Jurkat, Clone E6-1 (cell line): ENCODE measurements at regions not wholly inside any gene's neighbourhood (a gene's known extent, or its start where the extent isn't known, plus 50 kb on each side); places are given as distances from the start of the nearest gene placed in this dataset.
"Not testable (repeated sequence)": the region's sequence is repeated elsewhere in the genome, so short reads cannot be mapped to it uniquely, and the experiment has no call there.

ENCODE experiments used
- DNase-seq: peaks from one replicate; pipeline ENCODE4 v3.0.0-alpha.2; 2011; ENCODE audit warnings: low read depth, low spot score
- H3K4me3 ChIP-seq: 2 replicates; pipeline ENCODE4 v1.5.1; 2011; ENCODE audit warnings: mild to moderate bottlenecking, low read length, control low read depth, moderate library complexity

DNA sequence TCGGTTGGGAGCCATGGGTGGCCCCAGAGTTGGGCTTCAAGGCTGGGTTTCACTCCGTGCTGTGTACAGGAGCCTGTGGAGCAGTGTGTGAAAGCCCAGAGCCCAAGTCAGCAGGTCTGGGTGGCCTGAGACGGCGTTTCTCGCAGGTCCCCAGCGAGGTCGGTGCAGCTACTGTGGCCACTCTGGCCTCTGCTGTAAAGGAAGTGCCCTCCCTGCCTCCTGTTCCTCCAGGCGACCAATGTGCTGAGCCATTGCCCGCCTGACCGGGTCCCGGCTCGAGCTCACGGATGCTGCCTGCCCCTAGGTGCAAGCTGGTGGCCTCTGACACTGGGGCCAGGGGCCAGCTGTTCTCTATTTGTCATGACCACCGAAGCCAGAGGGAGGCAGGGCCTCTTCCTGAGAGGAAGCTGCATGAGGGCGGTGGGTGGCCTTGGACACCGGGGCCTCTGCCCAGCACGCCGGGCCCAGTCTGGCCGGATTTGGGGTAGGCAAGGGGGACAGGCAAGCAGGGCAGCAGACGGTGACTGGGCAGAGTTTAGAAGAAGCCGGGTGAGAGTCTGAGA is 170.9 kb downstream of the IRF8 start:
- DNase-seq = no peak
- no peak overlapping the region for H3K4me3 ChIP-seq

DNA sequence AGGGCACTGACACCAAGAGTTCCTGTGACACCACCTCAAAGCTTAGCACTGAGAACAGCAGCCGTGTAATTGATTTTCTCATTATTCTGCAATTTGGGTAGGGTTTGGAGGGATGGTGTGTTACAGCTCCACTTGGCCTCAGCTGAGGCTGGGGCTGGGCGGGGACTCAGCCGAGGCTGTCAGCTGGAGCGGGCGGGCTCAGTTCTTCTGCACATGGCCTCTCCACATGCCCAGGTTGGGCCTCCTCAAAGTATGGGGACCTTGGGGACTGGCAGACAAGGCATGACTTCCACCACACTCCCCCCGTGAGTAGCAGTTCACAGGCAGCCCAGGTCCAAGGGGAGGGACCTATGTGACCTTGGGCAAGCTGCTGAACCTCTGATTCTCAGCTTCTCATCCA is 171.5 kb downstream of the IRF8 start:
- H3K4me3 ChIP-seq = no peak overlapping the region
- DNase-seq = no peak

GRCh38 chr16:86070971-86071370 is 172.0 kb downstream of the IRF8 start:
- H3K4me3 ChIP-seq = no peak overlapping the region
- no peak for DNase-seq

DNA sequence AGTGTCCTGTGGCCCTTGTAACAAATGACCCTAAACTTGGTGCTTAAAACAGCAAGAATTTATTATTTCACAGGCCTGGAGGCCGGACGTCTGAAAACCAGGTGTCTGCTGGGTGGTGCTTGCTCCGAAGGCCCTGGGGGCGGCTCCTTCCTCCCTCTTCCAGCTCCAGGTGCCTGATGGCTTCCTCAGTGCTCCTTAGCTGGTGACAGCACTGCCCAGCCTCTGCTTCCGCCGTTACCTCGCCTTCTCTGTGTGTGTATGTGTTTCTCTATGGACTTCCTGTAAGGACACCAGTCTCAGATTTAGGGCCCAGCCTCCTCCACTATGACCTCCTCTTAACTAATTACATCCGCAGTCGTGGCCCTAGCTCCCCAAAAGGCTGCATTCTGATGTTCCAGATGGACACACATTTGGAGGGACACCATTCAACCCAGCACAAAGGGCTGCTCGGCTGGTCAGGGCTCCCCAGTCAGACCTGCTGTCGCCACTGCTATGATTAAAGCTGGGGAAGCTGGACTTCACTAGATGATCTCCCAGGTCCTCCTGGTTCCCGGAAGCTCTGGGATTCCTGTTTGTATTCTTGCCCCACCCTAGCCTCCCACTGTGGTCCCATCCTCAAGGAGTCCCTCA is 172.8 kb downstream of the IRF8 start:
- DNase-seq = no peak
- H3K4me3 ChIP-seq = no peak overlapping the region

DNA sequence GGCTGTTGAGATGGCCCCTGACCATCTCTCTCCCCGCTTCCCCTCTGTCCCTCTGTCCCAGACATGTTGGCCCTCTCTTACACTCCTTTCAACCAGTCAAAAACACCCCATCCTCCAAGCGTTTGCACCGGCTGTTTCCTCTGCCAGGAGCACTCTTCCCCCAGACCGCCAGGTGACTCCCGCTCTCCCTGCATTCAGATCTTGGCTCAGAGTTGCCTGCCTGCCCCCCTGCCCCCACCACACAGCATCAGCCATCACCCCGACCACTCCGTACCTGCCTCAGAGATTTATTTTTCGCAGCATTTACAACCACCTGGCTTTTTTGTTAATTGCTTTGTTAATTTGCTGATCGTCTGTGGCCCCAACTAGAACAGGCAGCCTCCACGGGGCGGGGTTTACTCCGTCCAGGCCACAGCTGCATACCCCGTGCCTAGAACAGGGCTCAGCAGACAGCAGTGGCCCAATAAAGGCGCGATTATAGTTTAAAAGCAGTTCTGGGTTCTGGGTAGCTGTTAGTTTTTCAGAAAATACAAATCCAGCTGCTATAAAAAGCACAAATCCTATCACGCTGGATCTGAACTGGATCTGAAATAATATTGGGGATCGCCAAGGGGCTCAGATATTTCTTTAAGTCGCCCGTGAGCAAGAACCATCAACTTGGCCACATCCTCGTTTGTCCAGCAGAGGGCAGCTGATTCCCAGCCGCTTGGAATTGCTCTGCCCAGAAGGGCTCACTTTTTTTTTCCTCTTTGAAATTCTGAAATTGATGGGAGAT is 173.6 kb downstream of the IRF8 start:
- peak; percentile 24 for DNase-seq
- no peak overlapping the region for H3K4me3 ChIP-seq

- H3K4me3 ChIP-seq = no peak overlapping the region
- DNase-seq = no peak
These were observed 174.2 kb downstream of the IRF8 start for GRCh38 chr16:86073103-86073625.

- H3K4me3 ChIP-seq = no peak overlapping the region
- no peak for DNase-seq
These were observed 175.0 kb downstream of the IRF8 start for GRCh38 chr16:86073763-86074493.

DNA sequence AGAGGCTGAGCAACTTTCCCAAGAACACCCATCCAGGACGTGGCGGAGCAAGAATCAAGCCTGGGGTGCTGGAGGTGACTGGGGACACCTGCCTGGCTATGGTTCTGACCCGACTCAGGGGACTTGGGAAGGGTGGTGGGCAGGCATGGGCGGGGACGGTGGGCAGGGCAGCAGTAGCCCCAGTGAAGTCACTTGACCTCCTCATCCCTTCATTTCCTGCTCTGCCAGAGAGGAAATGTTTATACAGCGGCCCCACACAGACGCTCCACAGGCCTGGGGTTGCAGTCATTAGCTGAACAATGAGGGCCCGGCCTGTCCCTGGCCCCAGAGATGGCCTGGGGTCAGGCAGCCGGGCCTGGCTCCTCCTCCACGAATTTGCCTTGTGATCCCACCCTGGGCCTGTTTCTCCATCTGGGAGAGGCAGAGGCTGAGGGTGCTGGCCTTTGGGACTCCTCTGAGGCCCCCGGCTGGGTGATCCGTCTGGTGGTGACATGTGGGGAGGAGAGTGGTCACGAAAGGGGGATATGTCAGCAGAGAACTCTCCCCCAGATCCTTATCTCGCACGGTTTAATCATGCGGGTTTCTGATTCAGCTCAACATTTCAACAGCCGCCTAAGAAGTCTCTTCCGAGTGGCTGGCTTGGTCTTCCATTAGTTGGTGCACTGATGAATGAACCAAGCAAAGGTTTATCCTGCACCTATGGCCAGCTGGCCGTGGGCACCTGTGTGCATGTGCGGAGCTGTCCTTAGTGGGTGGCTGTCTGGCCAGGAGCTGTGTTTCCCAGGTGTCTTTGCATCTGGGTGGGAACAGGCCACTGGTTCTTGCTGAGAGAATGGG is 175.9 kb downstream of the IRF8 start:
- H3K4me3 ChIP-seq = no peak overlapping the region
- no peak for DNase-seq

GRCh38 chr16:86075488-86075785 is 176.5 kb downstream of the IRF8 start:
- H3K4me3 ChIP-seq = no peak overlapping the region
- no peak for DNase-seq

DNA sequence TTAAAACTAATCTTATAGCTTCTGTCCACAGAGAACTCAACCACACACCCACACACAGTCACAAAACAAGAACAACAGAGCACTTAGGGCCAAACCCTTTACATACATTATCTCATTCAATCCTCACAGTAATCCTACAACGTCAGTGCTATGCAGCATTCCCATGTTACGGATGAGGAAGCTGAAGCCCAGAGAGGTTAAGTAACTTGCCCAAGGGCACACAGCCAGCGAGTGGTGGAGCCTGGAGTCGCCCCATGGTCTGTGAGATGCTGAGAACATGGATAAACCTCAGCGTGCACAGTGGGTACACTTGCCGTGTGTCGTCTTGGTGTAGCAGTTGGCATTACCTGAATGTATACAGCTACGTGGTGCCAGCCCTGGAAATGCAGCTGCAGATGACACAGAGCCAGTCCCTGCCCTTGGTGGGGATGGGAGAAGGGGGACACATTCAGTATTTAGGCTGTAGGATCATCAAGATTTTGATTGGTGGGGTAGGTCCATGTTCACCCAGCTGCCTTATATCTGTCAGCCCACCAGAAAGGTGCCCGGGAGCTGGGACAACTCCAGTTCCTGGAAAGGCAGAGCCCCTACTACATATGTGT is 177.0 kb downstream of the IRF8 start:
- DNase-seq = no peak

DNA sequence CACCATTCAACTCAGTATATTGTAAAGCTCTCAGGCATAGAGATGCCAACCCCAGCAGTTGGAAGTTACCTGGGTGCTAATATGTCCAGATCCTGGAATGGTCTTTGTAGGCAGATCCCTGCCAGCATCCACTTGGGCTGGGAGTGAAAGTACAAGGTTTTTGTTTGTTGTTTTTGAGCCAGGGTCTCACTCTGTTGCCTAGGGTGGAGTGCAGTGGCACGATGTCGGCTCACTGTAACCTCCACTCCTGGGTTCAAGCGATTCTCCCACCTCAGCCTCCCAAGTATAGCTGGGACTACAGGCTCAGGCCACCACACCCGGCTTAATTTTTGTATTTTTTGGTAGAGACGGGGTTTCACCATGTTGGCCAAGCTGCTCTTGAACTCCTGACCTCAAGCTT is 177.6 kb downstream of the IRF8 start:
- no peak for DNase-seq
- no peak overlapping the region for H3K4me3 ChIP-seq

More for the DNA sequence above, 177.0 kb downstream of the IRF8 start:
- H3K4me3 ChIP-seq = no peak overlapping the region

DNA sequence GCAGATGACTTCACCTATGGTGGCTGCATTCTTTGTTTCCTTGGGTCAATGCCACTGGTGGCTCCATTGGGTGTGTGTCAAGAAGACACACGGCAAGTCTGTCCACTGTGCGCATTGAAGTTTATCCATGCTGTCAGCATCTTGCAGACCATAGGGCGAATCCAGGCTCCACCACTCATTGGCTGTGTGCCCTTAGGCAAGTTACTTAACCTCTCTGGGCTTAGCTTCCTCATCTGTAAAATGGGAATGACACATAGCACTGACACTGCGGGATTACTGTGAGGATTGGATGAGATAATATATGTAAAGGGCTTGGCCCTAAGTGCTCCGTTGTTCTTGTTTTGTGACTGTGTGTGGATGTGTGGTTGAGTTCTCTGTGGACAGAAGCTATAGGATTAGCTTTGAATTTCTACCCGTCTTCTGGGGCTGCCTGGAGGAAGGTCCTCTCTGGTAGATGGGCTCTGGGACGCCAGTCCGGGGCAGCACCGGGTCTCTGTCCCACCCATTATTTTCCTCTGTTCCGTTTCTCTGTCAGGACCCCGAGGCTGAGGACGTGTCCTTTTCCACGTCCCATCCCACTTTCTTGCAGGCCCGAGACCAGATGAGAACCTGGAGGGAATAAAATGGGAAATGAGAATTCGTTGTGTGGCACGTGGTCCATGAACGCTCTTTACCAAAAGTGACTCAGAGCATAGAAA is 178.4 kb downstream of the IRF8 start:
- no peak for DNase-seq
- no peak overlapping the region for H3K4me3 ChIP-seq

GRCh38 chr16:86078121-86078600 is 179.2 kb downstream of the IRF8 start:
- DNase-seq = no peak
- no peak overlapping the region for H3K4me3 ChIP-seq

GRCh38 chr16:86078711-86079110 is 179.7 kb downstream of the IRF8 start:
- not testable (repeated sequence) for H3K4me3 ChIP-seq, DNase-seq

DNA sequence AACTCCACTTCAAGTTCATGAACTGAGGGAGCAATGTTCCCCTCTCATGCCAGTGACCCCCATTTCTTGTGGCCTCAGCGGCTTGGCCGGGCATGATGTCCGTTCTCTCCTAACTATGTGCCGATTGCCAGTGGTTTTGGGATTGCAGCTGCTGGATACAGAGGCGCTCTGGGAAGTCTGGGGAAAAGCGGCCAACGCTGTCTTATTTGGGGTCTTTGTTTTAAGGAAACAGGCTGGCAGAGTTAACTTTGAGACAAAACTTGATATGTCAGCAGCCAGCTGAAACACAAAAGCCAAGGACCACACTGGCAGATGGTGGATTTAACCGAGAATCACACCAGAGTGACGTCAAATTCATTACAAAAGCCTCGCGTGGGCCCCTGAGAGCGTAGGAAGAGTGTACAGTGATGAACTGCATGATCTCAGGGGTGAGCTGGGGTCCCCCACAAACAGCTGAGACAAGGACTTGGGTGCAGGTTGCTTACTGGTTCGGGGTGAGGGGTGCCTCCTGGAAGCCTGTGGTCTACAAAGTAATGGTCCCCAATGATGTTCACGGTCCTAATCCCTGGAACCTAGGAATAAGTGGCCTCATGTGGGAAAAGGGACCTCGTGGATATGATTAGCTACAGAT is 180.4 kb downstream of the IRF8 start:
- no peak overlapping the region for H3K4me3 ChIP-seq
- no peak for DNase-seq

DNA sequence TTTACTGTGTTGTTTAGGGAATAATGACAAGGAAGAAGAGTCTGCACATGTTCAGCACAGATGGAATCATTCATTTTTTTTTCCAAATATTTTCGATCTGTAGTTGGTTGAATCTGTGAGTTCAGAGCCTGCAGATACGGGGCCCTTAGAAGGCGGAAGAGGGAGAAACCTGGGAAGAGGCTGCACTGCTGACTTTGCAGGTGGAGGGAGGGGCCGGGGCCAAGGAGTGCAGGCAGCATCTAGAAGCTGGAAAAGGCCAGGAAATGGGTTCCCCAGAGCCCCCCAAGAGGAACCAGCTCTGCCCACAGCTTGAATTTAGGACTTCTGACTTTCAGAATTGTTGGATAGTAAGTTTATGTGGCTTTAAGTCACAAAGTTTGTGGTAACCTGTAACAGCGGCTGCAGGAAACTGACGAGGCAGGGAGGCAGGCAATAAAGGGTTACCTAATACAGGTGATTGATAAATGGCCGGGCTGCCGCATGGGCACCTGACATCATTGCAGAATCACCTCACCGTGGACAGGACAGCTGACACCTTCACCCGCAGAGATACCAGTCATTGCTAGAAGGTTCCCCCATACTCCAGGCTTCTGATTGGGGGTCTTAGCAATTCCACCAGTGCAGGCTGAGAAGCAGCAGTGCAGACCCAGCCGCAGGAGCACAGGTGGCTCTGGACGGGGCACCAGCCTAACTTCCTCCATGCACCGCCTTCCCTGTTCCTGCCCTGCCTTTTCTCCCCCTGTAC is 181.3 kb downstream of the IRF8 start:
- DNase-seq = no peak

DNA sequence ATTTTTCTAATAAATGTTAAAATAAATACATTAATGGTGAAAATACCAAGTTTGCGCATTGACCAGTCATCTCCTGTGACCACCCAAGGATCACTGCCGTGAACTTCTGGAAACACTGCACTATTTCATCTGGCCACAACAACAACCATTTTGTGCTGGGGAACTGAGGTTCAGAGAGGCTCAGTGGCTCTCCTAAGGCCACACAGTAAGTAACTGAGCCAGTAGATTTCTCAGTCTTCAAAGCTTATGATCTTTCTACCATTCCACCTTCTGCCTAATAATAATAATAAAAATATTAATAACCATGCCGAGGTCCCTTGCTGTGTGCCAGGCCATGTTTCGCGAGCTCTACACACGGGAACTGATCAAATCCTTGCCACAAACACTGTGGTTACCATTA is 182.0 kb downstream of the IRF8 start:
- no peak for DNase-seq
- no peak overlapping the region for H3K4me3 ChIP-seq

More for the DNA sequence above, 181.3 kb downstream of the IRF8 start:
- no peak overlapping the region for H3K4me3 ChIP-seq
